ENCODE measurements at regions not wholly inside any gene's neighbourhood (a gene's known extent, or its start where the extent isn't known, plus 50 kb on each side); places are given as distances from the start of the nearest gene placed in this dataset.
"Not testable (repeated sequence)": the region's sequence is repeated elsewhere in the genome, so short reads cannot be mapped to it uniquely, and the experiment has no call there.

DNA sequence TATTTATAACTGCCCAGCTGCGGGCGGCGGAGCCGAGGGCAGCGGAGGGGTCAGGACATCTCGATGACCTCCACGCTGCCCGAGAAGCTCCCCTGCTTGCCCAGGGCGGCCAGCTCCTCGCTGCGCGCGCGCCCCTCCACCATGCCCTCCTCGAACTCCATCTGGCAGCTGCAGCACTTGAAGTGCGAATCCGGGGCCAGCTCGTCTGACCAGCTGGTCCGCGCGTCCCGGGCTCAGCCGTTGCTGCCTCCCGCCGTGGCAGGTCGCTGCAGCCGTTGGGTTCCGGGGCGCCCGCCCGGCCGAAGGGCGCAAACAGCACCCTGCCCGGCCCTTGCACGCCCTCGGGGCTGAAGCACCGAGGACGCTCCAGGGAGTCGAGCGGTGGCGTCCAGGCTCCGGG lies 136.9 kb upstream of the PTPN20 start:
- not testable (repeated sequence) for TF ChIP-seq EZH2 (IDR thresholded peaks at IDR 0.05; ENCODE audit: low read depth); CTCF (conservative IDR thresholded peaks at IDR 0.05)
